B cell (primary cell): ENCODE measurements at regions not wholly inside any gene's neighbourhood (a gene's known extent, or its start where the extent isn't known, plus 50 kb on each side); places are given as distances from the start of the nearest gene placed in this dataset.

Experiments used
- ATAC-seq: fragments of 200-7000 bp; cut with Tn5 transposase; one replicate; pipeline ENCODE4 v1.10.0; 2021; ENCODE audit warnings: low read depth, mild to moderate bottlenecking, moderate number of reproducible peaks, moderate library complexity
- CTCF ChIA-PET: fragments of 350-600 bp; sonication (Branson Sonifier 250); formaldehyde crosslinking; loops from one replicate; lab custom pipeline; 2021; ENCODE audit warnings: antibody characterized with exemption, inconsistent platforms; lab: Charles Lee
- POLR2A ChIA-PET: fragments of 350-600 bp; sonication (Branson Sonifier 250); formaldehyde crosslinking; loops from one replicate; lab custom pipeline; 2021; ENCODE audit warnings: antibody characterized with exemption; lab: Charles Lee
- DNase-seq: peaks from one replicate; pipeline ENCODE4 v3.0.0; 2013
- H2AFZ ChIP-seq: 2 replicates; pipeline ENCODE4 v1.6.1; 2012; ENCODE audit warnings: mild to moderate bottlenecking, low read depth, low read length; ENCODE audit not compliant: insufficient read depth, poor library complexity, severe bottlenecking
- H3K27ac ChIP-seq, 2 donors: 1 replicate in 1 of 2; 2 replicates in 1 of 2; pipeline ENCODE4 v1.5.1; 2012 to 2013; ENCODE audit warnings: low read length in 2 of 2, mild to moderate bottlenecking in 2 of 2, moderate library complexity in 1 of 2
- H3K27me3 ChIP-seq, 4 experiments: fragments of 200-600 bp in 1 of 4; sonication (generic) in 1 of 4; replicated peaks in 1 of 4; 1 replicate in 2 of 4; 2 replicates in 2 of 4; pipeline versions ENCODE4 v1.6.1 to v1.7.0; 2013 to 2016; ENCODE audit warnings: low read length in 3 of 4, mild to moderate bottlenecking in 2 of 4, mixed read lengths in 1 of 4, moderate library complexity in 1 of 4; ENCODE audit not compliant: insufficient read depth in 4 of 4, control insufficient read depth in 3 of 4; ENCODE audit errors: control extremely low read depth in 1 of 4
- H3K36me3 ChIP-seq, 2 experiments: replicated peaks in 1 of 2; 1 replicate in 1 of 2; 2 replicates in 1 of 2; pipeline versions ENCODE4 v1.6.1 to v1.7.1; 2013; ENCODE audit warnings: low read length in 1 of 2; ENCODE audit not compliant: insufficient read depth in 2 of 2, control insufficient read depth in 1 of 2; ENCODE audit errors: control extremely low read depth in 1 of 2, extremely low read depth in 1 of 2
- H3K4me1 ChIP-seq, 2 donors: fragments of 200-600 bp in 1 of 2; sonication (generic) in 1 of 2; 1 replicate in 1 of 2; 2 replicates in 1 of 2; pipeline versions ENCODE4 v1.5.1 to v1.6.1; 2013 to 2017; ENCODE audit warnings: low read length in 2 of 2; ENCODE audit not compliant: control insufficient read depth in 2 of 2, insufficient read depth in 2 of 2
- H3K4me2 ChIP-seq: replicated peaks from 2 replicates; pipeline ENCODE3; 2012; ENCODE audit warnings: mild to moderate bottlenecking, low read depth, low read length; ENCODE audit not compliant: poor library complexity, severe bottlenecking
- H3K4me3 ChIP-seq, 5 experiments: fragments of 200-600 bp in 1 of 5; sonication (generic) in 1 of 5; 1 replicate in 3 of 5; 2 replicates in 2 of 5; pipeline versions ENCODE4 v1.5.1 to v1.7.0; 2011 to 2016; ENCODE audit warnings: low read length in 4 of 5, mild to moderate bottlenecking in 4 of 5, low read depth in 2 of 5, control low read depth in 1 of 5, moderate library complexity in 1 of 5; ENCODE audit not compliant: insufficient read depth in 1 of 5; ENCODE audit errors: control extremely low read depth in 1 of 5, extremely low read depth in 1 of 5
- H3K79me2 ChIP-seq: fragments of 200-600 bp; sonication (generic); one replicate; pipeline ENCODE4 v1.6.0; 2016; ENCODE audit warnings: low read length; ENCODE audit not compliant: control insufficient read depth, insufficient read depth
- H3K9ac ChIP-seq: fragments of 200-600 bp; sonication (generic); 2 replicates; pipeline ENCODE4 v1.6.1; 2017; ENCODE audit warnings: mild to moderate bottlenecking, low read length, moderate library complexity
- H3K9me3 ChIP-seq, 3 donors: one replicate each; pipeline versions ENCODE4 v1.6.1 to v1.7.1; 2013; ENCODE audit warnings: low read length in 2 of 3; ENCODE audit not compliant: control insufficient read depth in 2 of 3, insufficient read depth in 1 of 3; ENCODE audit errors: control extremely low read depth in 1 of 3
- H4K20me1 ChIP-seq: 2 replicates; pipeline ENCODE4 v1.6.0; 2012; ENCODE audit warnings: mild to moderate bottlenecking, low read length; ENCODE audit not compliant: insufficient read depth, control insufficient read depth, poor library complexity, severe bottlenecking
- H3K27ac Mint-ChIP-seq: one replicate; pipeline ENCODE4 v1.8.0; 2021; ENCODE audit warnings: mixed read lengths
- H3K27me3 Mint-ChIP-seq: one replicate; pipeline ENCODE4 v1.8.0; 2021; ENCODE audit warnings: mixed read lengths
- H3K4me1 Mint-ChIP-seq: one replicate; pipeline ENCODE4 v1.8.0; 2021; ENCODE audit warnings: mixed read lengths
- H3K4me3 Mint-ChIP-seq: one replicate; pipeline ENCODE4 v1.8.0; 2021; ENCODE audit warnings: mixed read lengths
- H3K9me3 Mint-ChIP-seq: one replicate; pipeline ENCODE4 v1.8.0; 2022; ENCODE audit warnings: mixed read lengths; ENCODE audit not compliant: insufficient read depth
- CTCF ChIP-seq: fragments of 200-600 bp; IDR thresholded peaks from one replicate; pipeline ENCODE4 v1.8.0; 2022; ENCODE audit warnings: antibody characterized with exemption, mild to moderate bottlenecking
- EZH2 ChIP-seq: IDR thresholded peaks from 2 replicates; pipeline ENCODE4 v1.6.1; 2012; ENCODE audit warnings: borderline replicate concordance, low read depth, mild to moderate bottlenecking, moderate library complexity, low read length; ENCODE audit not compliant: insufficient read depth, poor library complexity, severe bottlenecking
- WGBS: methylation state at CpG from one replicate; pipeline ENCODE4 v1.1.5; 2013; ENCODE audit warnings: missing lambda C conversion rate; ENCODE audit not compliant: insufficient coverage; 5-methylcytosine and 5-hydroxymethylcytosine counted together
- intact Hi-C: fragments of 100-400 bp; cut with micrococcal nuclease; formaldehyde crosslinking; loops from one replicate; pipeline ENCODE4 v1.10.0; 2022

- no peaks in the 10 kb centered on the region for H3K79me2 ChIP-seq
- H3K4me1 Mint-ChIP-seq, result no peaks in the 10 kb centered on the region
- ATAC-seq (no peak), DNase-seq (no peak)
- no peak overlapping the region for H3K9ac ChIP-seq
- H3K9me3 Mint-ChIP-seq, result peaks cover 4% of the 10 kb centered on the region
- no peak overlapping the region for H3K4me3 ChIP-seq
- no peak overlapping the region for H3K27ac ChIP-seq
- H4K20me1 ChIP-seq, result no peaks in the 10 kb centered on the region
- H3K27ac Mint-ChIP-seq, result no peak overlapping the region
- TF ChIP-seq EZH2 (no peak), CTCF (no peak)
- H3K4me3 Mint-ChIP-seq, result no peak overlapping the region
- 73% methylated on average over 1 of the region's 2 CpGs for WGBS
- no peaks in the 10 kb centered on the region for H3K27me3 Mint-ChIP-seq
- H3K36me3 ChIP-seq, result no peaks in the 10 kb centered on the region
- intact Hi-C loops, result no loop called here
- no peaks in the 10 kb centered on the region for H3K4me1 ChIP-seq
- H3K9me3 ChIP-seq, result peaks cover 0 to 6% (median 2%) of the 10 kb centered on the region in 3 donors
- no peaks in the 10 kb centered on the region for H3K27me3 ChIP-seq
- ChIA-PET POLR2A (no interaction called here), CTCF (no interaction called here)
- no peak overlapping the region for H3K4me2 ChIP-seq
- no peak overlapping the region for H2AFZ ChIP-seq
These were observed 853.2 kb downstream of the UQCRFS1 start for GRCh38 chr19:28359431-28360414.

- H3K27me3 ChIP-seq, result no peaks in the 10 kb centered on the region
- no peak overlapping the region for H3K4me3 ChIP-seq
- TF ChIP-seq EZH2 (no peak), CTCF (no peak)
- Mint-ChIP-seq H3K27ac (no peak overlapping the region), H3K4me1 (no peaks in the 10 kb centered on the region), H3K4me3 (no peak overlapping the region), H3K27me3 (no peaks in the 10 kb centered on the region), H3K9me3 (peaks cover 4% of the 10 kb centered on the region)
- ATAC-seq, result no peak
- H3K9me3 ChIP-seq, result peaks cover 0 to 6% (median 2%) of the 10 kb centered on the region in 3 donors
- no peak overlapping the region for H3K27ac ChIP-seq
- no peaks in the 10 kb centered on the region for H4K20me1 ChIP-seq
- H3K79me2 ChIP-seq, result no peaks in the 10 kb centered on the region
- H2AFZ ChIP-seq, result no peak overlapping the region
- CTCF ChIA-PET, result no interaction called here
- H3K36me3 ChIP-seq, result no peaks in the 10 kb centered on the region
- POLR2A ChIA-PET, result no interaction called here
- DNase-seq, result no peak
- H3K4me1 ChIP-seq, result no peaks in the 10 kb centered on the region
- 67% methylated on average over 1 of the region's 2 CpGs for WGBS
- no peak overlapping the region for H3K4me2 ChIP-seq
- intact Hi-C loops, result no loop called here
- no peak overlapping the region for H3K9ac ChIP-seq
These were observed 854.3 kb downstream of the UQCRFS1 start for GRCh38 chr19:28358633-28359032.
